GM21786 (cell line): ENCODE measurements at regions not wholly inside any gene's neighbourhood (a gene's known extent, or its start where the extent isn't known, plus 50 kb on each side); places are given as distances from the start of the nearest gene placed in this dataset.

Experiments used
- ATAC-seq: cut with Tn5 transposase; IDR thresholded peaks from one replicate; pipeline ENCODE4 v1.9.1; 2021; ENCODE audit not compliant: unreplicated experiment

- ATAC-seq = no peak
Measured at GRCh38 chr15:91604122-91604521, 249.4 kb upstream of the SLCO3A1 start.

DNA sequence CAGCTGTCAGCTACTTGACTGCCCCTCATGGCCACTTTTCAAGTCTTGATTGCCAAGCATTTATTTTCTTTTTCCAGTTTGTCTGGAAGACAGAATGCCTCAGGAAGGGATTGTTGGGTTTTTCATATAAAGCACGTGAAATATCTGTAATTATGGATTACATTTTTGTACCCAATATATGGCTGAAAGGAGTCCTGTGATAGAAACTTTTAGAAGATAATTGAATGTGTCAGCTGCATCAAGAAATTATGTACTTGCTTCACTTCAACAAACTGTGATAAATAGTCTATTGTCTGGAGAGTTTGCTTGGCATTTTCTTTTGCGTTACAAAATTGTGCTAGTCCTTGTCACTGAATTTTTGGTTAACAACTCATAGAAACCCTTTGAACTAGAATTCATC, 247.9 kb upstream of the SLCO3A1 start:
- ATAC-seq = no peak

DNA sequence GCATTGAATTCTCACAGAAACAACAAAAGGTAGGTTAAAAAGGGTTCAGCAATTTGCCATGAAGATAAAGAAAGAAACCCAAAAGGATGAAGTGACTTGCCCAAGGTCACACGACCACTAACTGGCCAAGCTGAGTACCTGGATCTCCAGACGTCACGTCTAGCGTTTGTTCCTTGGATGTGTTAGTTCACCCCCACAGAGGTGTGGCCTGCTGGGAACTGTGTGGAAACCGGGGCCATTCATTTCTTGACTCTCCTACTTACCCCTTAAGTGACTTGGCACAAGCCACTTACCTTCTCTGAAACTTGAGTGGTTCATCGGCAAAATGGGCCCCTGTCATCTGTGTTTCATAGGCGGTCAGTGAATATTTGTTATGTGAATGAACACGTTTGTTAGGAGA, 244.3 kb upstream of the SLCO3A1 start:
- ATAC-seq = no peak

- no peak for ATAC-seq
Measured at GRCh38 chr15:91609966-91610365, 243.5 kb upstream of the SLCO3A1 start.

DNA sequence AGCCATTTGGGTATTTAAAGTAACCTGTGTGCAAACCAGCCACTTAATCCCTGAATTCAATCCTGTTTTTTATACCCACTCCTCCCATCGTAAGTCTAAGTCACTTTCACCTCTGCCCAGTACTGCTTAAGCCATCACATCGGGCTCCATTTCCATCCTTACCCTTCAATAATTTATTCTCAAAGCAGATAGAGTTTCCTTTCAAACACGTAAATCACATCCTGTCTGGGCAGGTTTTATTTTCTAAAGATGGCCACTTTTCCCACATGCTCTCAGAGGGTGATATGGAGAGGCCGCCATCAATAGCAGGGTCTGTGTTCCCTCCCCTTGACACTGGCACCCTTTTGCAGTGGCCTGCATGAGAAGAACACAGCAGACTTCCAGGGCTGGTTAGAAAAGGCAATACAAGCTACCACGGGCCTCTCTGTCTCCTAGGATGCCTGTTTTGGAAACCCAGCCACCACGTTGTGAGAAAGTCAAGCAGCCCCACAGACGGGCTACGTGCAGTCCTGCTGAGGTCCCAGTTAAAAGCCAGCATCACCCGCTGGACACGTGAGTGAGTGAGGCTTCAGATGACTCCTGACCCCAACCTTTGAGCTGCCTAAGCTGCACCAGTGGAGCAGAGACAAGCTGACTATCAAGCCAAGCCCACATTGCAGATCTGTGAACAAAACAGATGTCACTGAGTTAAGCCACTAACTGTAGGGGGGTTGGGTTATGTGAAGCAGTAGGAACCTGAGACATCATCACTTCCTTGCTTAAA, 241.8 kb upstream of the SLCO3A1 start:
- ATAC-seq = no peak

DNA sequence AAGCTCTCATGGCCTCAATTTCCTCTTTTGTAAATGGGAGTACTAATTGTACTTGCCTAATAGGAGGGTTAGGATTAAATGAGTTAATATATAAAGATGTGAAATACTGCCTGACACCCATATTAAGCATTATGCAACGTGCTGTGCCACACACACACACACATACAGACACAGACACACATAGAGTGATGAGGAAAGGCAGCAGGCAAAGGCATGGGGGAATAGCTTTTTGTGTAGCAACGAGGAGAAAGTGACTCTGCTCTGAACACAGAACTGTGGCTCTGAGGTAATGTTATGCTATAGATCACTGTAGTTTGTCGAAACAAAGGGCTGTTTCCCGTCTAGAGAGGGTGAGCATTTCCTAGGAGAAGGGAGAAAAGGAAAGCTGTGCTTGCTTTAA, 233.3 kb upstream of the SLCO3A1 start:
- no peak for ATAC-seq

GRCh38 chr15:91622235-91622634, 231.3 kb upstream of the SLCO3A1 start:
- no peak for ATAC-seq

- ATAC-seq = no peak
Measured at GRCh38 chr15:91622711-91623342, 230.7 kb upstream of the SLCO3A1 start.

- ATAC-seq = no peak
Measured at GRCh38 chr15:91624353-91624968, 229.0 kb upstream of the SLCO3A1 start.

DNA sequence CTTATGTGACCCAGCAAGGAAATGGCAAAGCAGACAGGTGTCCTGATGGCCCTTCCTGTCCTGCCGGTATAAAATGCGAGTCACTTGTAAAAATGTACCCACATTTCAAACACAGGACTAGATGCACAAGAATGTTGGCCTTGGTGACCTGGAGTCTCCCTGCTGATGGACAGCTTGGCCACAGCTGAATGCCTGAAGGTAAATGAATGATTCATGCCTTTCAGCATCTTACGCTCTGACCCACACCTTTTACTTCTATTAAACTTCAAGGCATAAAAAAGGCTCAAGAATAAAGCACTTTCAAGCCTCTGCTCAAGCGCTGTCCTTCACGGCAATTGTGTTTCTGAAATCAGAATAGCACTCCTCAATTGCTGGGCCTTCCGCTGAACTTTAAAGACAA, 228.0 kb upstream of the SLCO3A1 start:
- no peak for ATAC-seq

DNA sequence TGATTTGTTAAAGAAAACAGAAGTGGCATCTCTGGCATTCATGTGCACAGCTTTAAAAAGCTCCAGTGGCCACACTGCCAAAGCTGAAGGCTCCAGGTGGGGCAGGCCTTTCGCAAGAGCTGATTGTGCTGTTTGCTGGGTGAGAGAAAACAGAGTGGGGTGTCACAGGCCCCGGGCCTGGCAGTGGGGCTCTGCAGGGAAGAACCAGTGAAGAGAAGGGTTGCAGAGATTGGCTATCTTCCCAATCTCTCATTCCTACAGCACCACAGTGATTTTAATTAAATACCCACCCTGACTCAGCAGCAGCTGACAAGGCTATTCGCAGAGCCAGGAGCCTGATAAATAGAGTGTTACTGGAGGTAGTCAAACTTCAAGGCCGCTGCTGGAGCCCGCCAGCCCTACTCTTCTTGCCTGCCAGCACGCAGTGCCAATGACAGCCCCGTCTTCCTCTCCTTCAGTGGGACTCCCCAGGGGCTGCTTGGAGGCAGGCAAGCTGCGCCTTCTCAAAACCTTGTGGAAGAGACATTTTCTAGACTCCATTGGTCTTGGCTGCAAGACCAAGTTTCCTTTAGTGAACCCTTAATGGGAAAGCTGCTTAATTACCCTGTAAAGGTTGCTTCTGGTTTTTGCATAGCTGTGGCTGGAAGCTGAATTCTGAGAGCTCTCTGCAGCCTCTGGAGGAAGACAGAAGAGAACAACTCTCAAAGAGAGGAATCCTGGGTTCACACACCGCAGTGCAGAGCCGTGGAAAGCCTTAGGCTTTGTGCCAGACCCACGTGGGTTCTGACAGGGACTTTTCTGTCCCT, 225.8 kb upstream of the SLCO3A1 start:
- no peak for ATAC-seq

- ATAC-seq = no peak
Measured at GRCh38 chr15:91630090-91630489, 223.4 kb upstream of the SLCO3A1 start.

GRCh38 chr15:91632176-91632575, 221.3 kb upstream of the SLCO3A1 start:
- no peak for ATAC-seq

DNA sequence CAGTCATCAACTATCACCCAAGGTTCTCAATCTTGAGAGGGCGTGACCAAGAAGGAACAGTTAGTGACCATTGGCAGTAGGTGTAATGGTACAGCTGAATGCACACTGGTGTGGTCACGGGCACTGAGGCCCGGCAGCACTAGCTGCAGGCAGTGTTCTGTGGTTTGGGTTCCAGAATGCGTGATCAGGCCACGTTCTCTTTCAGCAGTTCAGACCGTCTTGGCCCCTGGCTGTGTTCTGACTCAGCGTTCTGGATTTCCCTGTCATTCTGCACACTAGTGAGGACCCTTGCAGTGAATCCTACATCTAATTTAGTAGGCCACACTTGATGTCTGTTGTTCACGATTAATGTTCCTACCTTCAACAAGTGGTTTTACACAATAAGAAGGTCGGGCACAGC, 220.5 kb upstream of the SLCO3A1 start:
- ATAC-seq = no peak

DNA sequence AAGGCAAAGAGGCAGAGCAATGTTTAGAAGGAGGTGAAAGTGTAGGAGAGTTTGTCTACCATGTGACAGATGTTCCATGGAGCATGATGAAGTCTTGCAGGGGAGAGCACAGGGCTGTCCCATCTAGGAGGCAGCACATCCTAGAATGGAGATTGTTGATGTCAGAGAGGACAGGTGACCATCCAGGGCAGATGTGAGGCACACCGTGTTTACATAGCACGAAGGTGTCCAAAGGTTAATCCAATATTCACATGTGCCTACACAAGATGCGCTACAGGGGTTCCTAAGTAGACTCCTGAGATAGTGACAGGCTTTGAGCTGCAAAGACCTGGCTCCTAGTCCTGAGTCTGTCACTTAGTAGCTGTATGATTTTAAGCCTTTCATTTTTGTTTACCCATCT, 219.3 kb upstream of the SLCO3A1 start:
- no peak for ATAC-seq

GRCh38 chr15:91635080-91635479, 218.4 kb upstream of the SLCO3A1 start:
- no peak for ATAC-seq

DNA sequence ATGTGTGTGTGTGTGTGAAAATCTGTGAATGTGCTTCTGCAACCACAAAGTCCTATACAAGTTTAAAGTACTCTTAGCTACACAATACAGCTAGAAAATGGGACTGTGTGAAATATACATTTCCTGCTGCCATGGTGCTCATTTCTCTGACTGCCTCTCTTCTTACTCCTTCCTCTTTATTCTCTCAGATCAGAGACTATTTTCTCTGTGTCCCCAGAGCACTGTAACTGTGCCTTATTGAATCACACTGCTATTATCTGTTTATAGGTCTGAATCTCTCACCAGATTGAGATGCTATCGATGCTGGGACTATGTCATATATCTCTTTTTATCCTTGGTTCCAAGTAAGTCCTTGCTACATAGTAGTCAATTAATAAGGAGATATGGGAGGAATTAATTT, 217.9 kb upstream of the SLCO3A1 start:
- ATAC-seq = no peak

DNA sequence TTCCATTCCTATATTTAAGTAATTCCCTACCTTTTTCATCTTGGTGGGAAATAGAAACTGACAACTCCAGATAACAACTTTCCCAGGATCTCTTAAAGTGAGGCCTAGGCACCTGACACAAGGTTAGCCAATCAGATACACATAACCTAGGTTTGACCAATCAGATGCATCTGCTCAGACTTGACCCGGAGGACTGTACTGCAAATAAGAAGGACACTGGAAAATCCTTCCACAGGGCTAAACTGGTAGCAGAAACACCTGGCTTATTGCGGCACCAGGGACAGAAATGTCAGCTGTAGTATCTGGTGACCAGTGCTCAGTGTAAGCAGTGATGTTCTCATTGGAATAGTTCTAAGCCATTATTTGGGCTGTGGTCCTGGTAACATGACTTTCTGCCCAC, 204.5 kb upstream of the SLCO3A1 start:
- no peak for ATAC-seq

- no peak for ATAC-seq
Measured at GRCh38 chr15:91649831-91650321, 203.6 kb upstream of the SLCO3A1 start.

- no peak for ATAC-seq
Measured at GRCh38 chr15:91651251-91651650, 202.3 kb upstream of the SLCO3A1 start.

DNA sequence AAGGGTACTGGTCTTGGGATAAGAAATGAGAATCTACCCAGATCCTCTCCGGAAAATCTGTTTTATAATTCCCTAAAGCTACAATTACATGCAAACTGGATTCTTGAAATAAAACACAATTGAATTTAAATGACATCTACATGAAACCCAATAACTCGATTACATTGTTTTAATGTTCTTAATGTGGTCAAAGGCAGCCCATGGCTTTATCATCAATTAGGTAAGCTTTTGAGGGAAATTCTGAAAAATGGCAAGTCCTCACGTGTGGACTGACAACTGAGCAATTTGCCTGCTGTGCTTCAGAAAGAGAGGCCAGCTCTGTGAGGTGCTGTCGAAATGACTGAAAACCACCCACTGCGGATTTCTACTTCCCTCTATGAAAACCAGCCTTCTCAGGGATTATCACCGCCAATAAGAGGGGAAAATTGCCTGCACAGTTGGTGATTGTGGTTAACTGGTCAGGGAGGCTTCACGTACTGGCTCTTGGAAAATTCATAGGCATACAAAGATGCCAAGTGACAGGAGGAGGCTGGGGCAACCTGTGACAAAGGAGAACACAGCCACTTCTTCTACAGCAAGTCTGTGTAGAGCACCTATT, 200.8 kb upstream of the SLCO3A1 start:
- no peak for ATAC-seq
